SW 1271 (cell line): ENCODE measurements at regions not wholly inside any gene's neighbourhood (a gene's known extent, or its start where the extent isn't known, plus 50 kb on each side); places are given as distances from the start of the nearest gene placed in this dataset.

Experiments
- DNase-seq, 2 experiments: peaks; one replicate each; lab custom pipeline; 2025; lab: John Stamatoyannopoulos, UW

- DNase-seq: no peak
Measured at GRCh38 chr2:76579911-76580310, 869.2 kb upstream of the GCFC2 start.

- no peak for DNase-seq
Measured at GRCh38 chr2:76572981-76573380, 862.3 kb upstream of the GCFC2 start.

GRCh38 chr2:76569819-76570218 lies 859.1 kb upstream of the GCFC2 start:
- DNase-seq: no peak

- no peak for DNase-seq
Measured at GRCh38 chr2:76567478-76567877, 856.8 kb upstream of the GCFC2 start.

- no peak for DNase-seq
Measured at GRCh38 chr2:76564734-76565133, 854.0 kb upstream of the GCFC2 start.

GRCh38 chr2:76563730-76564129 lies 853.0 kb upstream of the GCFC2 start:
- DNase-seq: no peak

- no peak for DNase-seq
Measured at GRCh38 chr2:76558157-76558556, 847.4 kb upstream of the GCFC2 start.

- no peak for DNase-seq
Measured at GRCh38 chr2:76556018-76556417, 845.3 kb upstream of the GCFC2 start.

- DNase-seq: no peak
Measured at GRCh38 chr2:76546207-76546606, 835.5 kb upstream of the GCFC2 start.

- DNase-seq: no peak
Measured at GRCh38 chr2:76544901-76545300, 834.2 kb upstream of the GCFC2 start.

- DNase-seq: no peak
Measured at GRCh38 chr2:76517574-76517909, 806.8 kb upstream of the GCFC2 start.

- no peak for DNase-seq
Measured at GRCh38 chr2:76516861-76517573, 806.3 kb upstream of the GCFC2 start.

GRCh38 chr2:76512201-76512820 lies 801.6 kb upstream of the GCFC2 start:
- DNase-seq: no peak

- no peak for DNase-seq
Measured at GRCh38 chr2:76506538-76506937, 795.8 kb upstream of the GCFC2 start.

GRCh38 chr2:76501641-76502040 lies 790.9 kb upstream of the GCFC2 start:
- DNase-seq: no peak

GRCh38 chr2:76498360-76498759 lies 787.6 kb upstream of the GCFC2 start:
- no peak for DNase-seq

- no peak for DNase-seq
Measured at GRCh38 chr2:76491503-76491902, 780.8 kb upstream of the GCFC2 start.

- no peak for DNase-seq
Measured at GRCh38 chr2:76478266-76479035, 767.7 kb upstream of the GCFC2 start.

- DNase-seq: no peak
Measured at GRCh38 chr2:76472946-76473345, 762.2 kb upstream of the GCFC2 start.

- DNase-seq: no peak
Measured at GRCh38 chr2:76469066-76469465, 758.4 kb upstream of the GCFC2 start.

GRCh38 chr2:76467326-76467725 lies 756.6 kb upstream of the GCFC2 start:
- no peak for DNase-seq

GRCh38 chr2:76464310-76464709 lies 753.6 kb upstream of the GCFC2 start:
- DNase-seq: no peak

GRCh38 chr2:76461431-76461830 lies 750.7 kb upstream of the GCFC2 start:
- DNase-seq: no peak
